Stomach (tissue), 8 donors: ENCODE measurements at regions not wholly inside any gene's neighbourhood (a gene's known extent, or its start where the extent isn't known, plus 50 kb on each side); places are given as distances from the start of the nearest gene placed in this dataset.

Source experiments
- DNase-seq, 2 donors: peaks; one replicate each; pipeline versions ENCODE4 v3.0.0 to v3.0.0-alpha.2; 2013 to 2019
- H3K27ac ChIP-seq, 5 donors: fragments of 200-600 bp in 4 of 5; sonication (generic) in 4 of 5; one replicate each; pipeline ENCODE4 v1.5.1; 2013 to 2019; ENCODE audit warnings: mild to moderate bottlenecking in 1 of 5, moderate library complexity in 1 of 5
- H3K27me3 ChIP-seq, 3 donors: fragments of 200-600 bp; sonication (generic); one replicate each; pipeline ENCODE4 v1.5.1; 2017 to 2019; ENCODE audit warnings: mixed run types in 1 of 3
- H3K36me3 ChIP-seq, 4 donors: fragments of 200-600 bp; sonication (generic); 1 replicate in 3 of 4; 2 replicates in 1 of 4; pipeline ENCODE4 v1.5.1; 2016 to 2019
- H3K4me1 ChIP-seq, 4 donors: fragments of 200-600 bp; sonication (generic); one replicate each; pipeline ENCODE4 v1.5.1; 2016 to 2019
- H3K4me3 ChIP-seq, 4 donors: fragments of 200-600 bp; sonication (generic) in 3 of 4; one replicate each; pipeline ENCODE4 v1.5.1; 2016 to 2019; ENCODE audit warnings: mild to moderate bottlenecking in 1 of 4
- H3K9me3 ChIP-seq, 4 donors: fragments of 200-600 bp; sonication (generic); one replicate each; pipeline ENCODE4 v1.5.1; 2016 to 2019
- CTCF ChIP-seq, 7 experiments: fragments of 450-650 bp in 4 of 7; fragments of 200-600 bp in 3 of 7; sonication (generic) in 3 of 7; IDR thresholded peaks; one replicate each; pipeline ENCODE4 v1.5.1; 2016 to 2019; ENCODE audit warnings: antibody characterized with exemption in 7 of 7, control low read depth in 2 of 7, mild to moderate bottlenecking in 1 of 7
- EP300 ChIP-seq: sonication (generic); formaldehyde crosslinking; IDR thresholded peaks from one replicate; pipeline ENCODE4 v1.6.1; 2017; ENCODE audit warnings: antibody characterized with exemption
- POLR2A ChIP-seq, 4 donors: fragments of 450-650 bp; IDR thresholded peaks; one replicate each; pipeline ENCODE4 v1.6.1; 2016; ENCODE audit warnings: antibody characterized with exemption in 4 of 4, control low read depth in 2 of 4, mild to moderate bottlenecking in 1 of 4, moderate library complexity in 1 of 4
- POLR2AphosphoS5 ChIP-seq, 3 donors: sonication (generic); formaldehyde crosslinking; IDR thresholded peaks; one replicate each; pipeline ENCODE4 v1.6.1; 2016; ENCODE audit warnings: antibody characterized with exemption in 3 of 3
- WGBS, 5 donors: extraction: QIAGEN DNeasy Blood & Tissue Kit in 3 of 5; methylation state at CpG; one replicate each; pipeline versions ENCODE4 v1.1.5 to v1.1.7; 2013 to 2018; 5-methylcytosine and 5-hydroxymethylcytosine counted together
- intact Hi-C: fragments of 100-400 bp; cut with DNase I; formaldehyde crosslinking; loops from one replicate; pipeline ENCODE4 v1.15.1; 2023; ENCODE audit warnings: low total_unique reads
- donor health status: healthy with polysubstance abuse.
- donor health status: Bipolar disorder and iron deficiency.
- donor health status: healthy.

- no peak for DNase-seq
- Histone ChIP-seq H3K4me3 (no peak overlapping the region), H3K4me1 (no peaks in the 10 kb centered on the region), H3K36me3 (no peaks in the 10 kb centered on the region), H3K27me3 (no peaks in the 10 kb centered on the region), H3K27ac (no peak overlapping the region), H3K9me3 (peaks cover 0 to 64% (median 24%) of the 10 kb centered on the region in 4 donors)
- TF ChIP-seq POLR2AphosphoS5 (IDR thresholded peaks at IDR 0.05) (no peak), POLR2A (IDR thresholded peaks at IDR 0.05) (no peak), EP300 (no peak), CTCF (IDR thresholded peaks at IDR 0.05) (no peak)
- intact Hi-C loops = no loop called here
- WGBS, 5 donors = 70 to 81% (median 77%) methylated on average over 3 to 5 of the region's 5 CpGs
Observed at GRCh38 chr6:165096209-165096608, 213.2 kb downstream of the C6orf118 start.

- no peak for DNase-seq
- Histone ChIP-seq H3K27me3 (no peaks in the 10 kb centered on the region), H3K9me3 (peaks cover 0 to 33% (median 13%) of the 10 kb centered on the region in 4 donors), H3K4me3 (no peak overlapping the region), H3K4me1 (no peaks in the 10 kb centered on the region), H3K36me3 (no peaks in the 10 kb centered on the region), H3K27ac (no peak overlapping the region)
- TF ChIP-seq EP300 (no peak), CTCF (IDR thresholded peaks at IDR 0.05) (no peak), POLR2A (IDR thresholded peaks at IDR 0.05) (no peak), POLR2AphosphoS5 (IDR thresholded peaks at IDR 0.05) (no peak)
- intact Hi-C loops = no loop called here
- whole genome bisulfite sequencing, 5 donors = 69 to 86% (median 83%) methylated on average over 6 of the region's 6 CpGs
Observed at GRCh38 chr6:165092881-165093595, 216.4 kb downstream of the C6orf118 start.

- Histone ChIP-seq H3K9me3 (peaks cover 0 to 22% (median 6%) of the 10 kb centered on the region in 4 donors), H3K36me3 (no peaks in the 10 kb centered on the region), H3K4me1 (no peaks in the 10 kb centered on the region), H3K27me3 (no peaks in the 10 kb centered on the region), H3K27ac (no peak overlapping the region), H3K4me3 (no peak overlapping the region)
- intact Hi-C loops = no loop called here
- DNase-seq = no peak
- TF ChIP-seq CTCF (IDR thresholded peaks at IDR 0.05) (no peak), POLR2AphosphoS5 (IDR thresholded peaks at IDR 0.05) (no peak), POLR2A (IDR thresholded peaks at IDR 0.05) (no peak), EP300 (no peak)
- 49 to 69% (median 67%) methylated on average over 8 of the region's 8 CpGs for WGBS, 5 donors
Observed at GRCh38 chr6:165091121-165091785, 218.2 kb downstream of the C6orf118 start.

DNA sequence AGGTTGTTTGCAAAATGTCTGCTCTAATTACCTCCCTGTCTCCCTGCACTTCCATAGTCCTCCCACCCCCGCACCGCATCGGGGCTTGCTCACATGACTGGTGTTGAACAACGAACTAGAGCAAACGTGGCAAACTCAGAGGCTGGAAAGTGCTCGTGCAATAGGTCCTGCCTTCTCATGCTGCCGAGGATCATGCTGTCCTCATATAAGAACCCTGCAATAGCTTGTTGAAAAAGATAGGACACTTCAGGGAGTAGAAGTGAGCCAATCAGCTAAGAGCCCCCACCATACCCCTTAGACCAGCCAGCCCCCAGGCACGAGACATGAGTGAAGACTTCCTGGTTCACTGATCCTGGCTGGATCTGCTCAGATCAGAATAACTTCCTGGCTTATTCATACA, 219.2 kb downstream of the C6orf118 start:
- intact Hi-C loops = no loop called here
- peaks cover 0 to 15% (median 4%) of the 10 kb centered on the region in 4 donors for H3K9me3 ChIP-seq
- H3K4me1 ChIP-seq = no peaks in the 10 kb centered on the region
- no peak for DNase-seq
- 62 to 75% (median 72%) methylated on average over 8 of the region's 8 CpGs for WGBS, 5 donors
- no peaks in the 10 kb centered on the region for H3K27me3 ChIP-seq
- TF ChIP-seq CTCF (IDR thresholded peaks at IDR 0.05) (no peak), POLR2AphosphoS5 (IDR thresholded peaks at IDR 0.05) (no peak), EP300 (no peak), POLR2A (IDR thresholded peaks at IDR 0.05) (no peak)
- no peak overlapping the region for H3K27ac ChIP-seq
- no peak overlapping the region for H3K4me3 ChIP-seq
- H3K36me3 ChIP-seq = no peaks in the 10 kb centered on the region
